ENCODE measurements at regions not wholly inside any gene's neighbourhood (a gene's known extent, or its start where the extent isn't known, plus 50 kb on each side); places are given as distances from the start of the nearest gene placed in this dataset.
"Not testable (repeated sequence)": the region's sequence is repeated elsewhere in the genome, so short reads cannot be mapped to it uniquely, and the experiment has no call there.

GRCh38 chr9:42802716-42803115 lies 619.3 kb downstream of the SPATA31A6 start:
- not testable (repeated sequence) for ATAC-seq (ENCODE audit: insufficient number of reproducible peaks, low FRiP score, low read depth); H3K4me1 ChIP-seq (ENCODE audit: control insufficient read depth in 1 of 2, low read depth in 2 of 2); DNase-seq (ENCODE audit: low spot score); H3K27me3 ChIP-seq (replicated peaks; ENCODE audit: insufficient read depth); H3K27ac ChIP-seq; H3K36me3 ChIP-seq; H3K9me3 ChIP-seq; H3K4me3 ChIP-seq

GRCh38 chr9:42806674-42807073 lies 623.2 kb downstream of the SPATA31A6 start:
- not testable (repeated sequence) for H3K4me3 ChIP-seq; H3K36me3 ChIP-seq; DNase-seq (ENCODE audit: low spot score); H3K27ac ChIP-seq; H3K27me3 ChIP-seq (replicated peaks; ENCODE audit: insufficient read depth); H3K9me3 ChIP-seq; H3K4me1 ChIP-seq (ENCODE audit: control insufficient read depth in 1 of 2, low read depth in 2 of 2); ATAC-seq (ENCODE audit: insufficient number of reproducible peaks, low FRiP score, low read depth)

DNA sequence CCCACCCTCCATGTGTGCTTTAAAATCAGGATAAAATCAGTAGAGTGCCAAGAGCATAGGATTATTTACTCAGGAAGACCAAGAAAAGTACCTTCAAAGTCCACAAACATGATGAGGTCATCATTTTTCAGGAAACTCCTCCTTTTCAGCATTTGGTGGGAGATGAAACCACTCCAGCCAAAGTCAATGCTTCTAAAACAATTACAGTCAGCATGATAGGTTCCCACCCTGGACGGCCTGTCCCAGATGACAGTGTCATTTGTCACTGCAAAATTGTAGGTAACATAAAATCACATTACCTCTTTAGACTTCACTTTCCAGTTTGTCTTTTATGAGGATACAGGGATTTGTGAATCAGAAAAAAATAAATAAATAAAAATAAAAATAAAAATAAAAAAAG lies 638.0 kb downstream of the SPATA31A6 start:
- ATAC-seq (ENCODE audit: insufficient number of reproducible peaks, low FRiP score, low read depth); H3K4me3 ChIP-seq; H3K27ac ChIP-seq; H3K36me3 ChIP-seq; H3K27me3 ChIP-seq (replicated peaks; ENCODE audit: insufficient read depth); H3K9me3 ChIP-seq; DNase-seq (ENCODE audit: low spot score); H3K4me1 ChIP-seq (ENCODE audit: control insufficient read depth in 1 of 2, low read depth in 2 of 2): not testable (repeated sequence)

DNA sequence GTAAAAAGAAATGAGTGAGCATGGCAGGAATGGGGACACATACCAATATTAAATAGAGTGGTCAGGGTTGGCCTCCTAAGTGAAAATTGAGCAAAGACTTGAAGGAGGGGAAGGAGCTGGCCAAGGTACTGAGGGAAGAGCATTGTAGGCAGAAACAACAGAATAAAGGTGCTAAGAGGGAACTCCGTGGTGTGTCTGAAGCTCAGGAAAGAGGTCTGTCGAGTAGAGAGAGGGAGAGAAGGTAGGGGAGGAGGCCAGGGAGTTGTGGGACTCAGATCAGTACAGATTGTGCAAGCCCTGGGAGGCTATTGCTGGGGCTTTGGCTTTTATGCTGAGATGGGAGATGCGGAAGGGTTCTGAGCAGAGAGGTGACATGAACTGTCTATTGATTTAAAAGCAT lies 664.7 kb downstream of the SPATA31A6 start:
- DNase-seq (ENCODE audit: low spot score); H3K36me3 ChIP-seq; H3K27me3 ChIP-seq (replicated peaks; ENCODE audit: insufficient read depth); H3K4me1 ChIP-seq (ENCODE audit: control insufficient read depth in 1 of 2, low read depth in 2 of 2); ATAC-seq (ENCODE audit: insufficient number of reproducible peaks, low FRiP score, low read depth); H3K27ac ChIP-seq; H3K4me3 ChIP-seq; H3K9me3 ChIP-seq: not testable (repeated sequence)

DNA sequence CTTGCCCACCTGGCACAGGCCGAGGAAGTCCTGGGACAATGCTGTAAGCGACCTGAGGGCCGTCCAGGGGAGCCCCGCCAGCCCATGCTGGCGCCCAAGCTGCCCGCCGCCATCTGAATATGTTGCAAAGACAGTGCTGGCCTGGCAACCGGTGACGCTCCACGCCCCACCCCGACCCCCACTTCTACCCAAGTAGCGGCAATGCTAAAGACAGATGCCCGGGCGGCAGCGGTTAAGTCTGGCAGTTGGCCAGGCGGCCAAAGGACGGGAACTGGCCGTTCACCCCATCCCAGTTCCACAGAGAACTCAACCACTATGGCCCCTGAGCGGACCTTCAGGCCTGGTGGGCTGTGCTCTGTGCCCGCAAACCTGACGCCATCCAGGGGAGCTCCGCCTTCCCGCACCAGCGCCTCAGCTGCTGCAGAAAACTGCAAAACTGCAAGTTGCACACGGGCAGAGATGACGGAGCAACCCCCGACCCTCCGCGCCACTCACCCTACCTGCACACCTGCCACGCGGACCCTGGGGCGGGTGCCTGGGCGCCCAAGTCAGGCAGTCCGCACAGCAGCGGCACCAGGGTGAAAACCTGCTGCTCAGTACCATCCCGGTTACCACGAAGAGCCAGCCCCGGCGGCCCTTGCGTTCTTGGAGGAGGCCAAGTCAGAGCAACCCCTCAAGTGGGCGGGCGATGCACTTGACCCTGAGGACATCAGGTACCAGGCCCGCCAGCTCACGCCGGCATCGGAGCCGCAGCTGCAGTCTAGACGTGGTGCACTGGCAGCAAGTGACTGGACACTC lies 667.6 kb downstream of the SPATA31A6 start:
- not testable (repeated sequence) for H3K27ac ChIP-seq; H3K4me1 ChIP-seq (ENCODE audit: control insufficient read depth in 1 of 2, low read depth in 2 of 2); ATAC-seq (ENCODE audit: insufficient number of reproducible peaks, low FRiP score, low read depth); H3K9me3 ChIP-seq; H3K27me3 ChIP-seq (replicated peaks; ENCODE audit: insufficient read depth); H3K4me3 ChIP-seq; H3K36me3 ChIP-seq; DNase-seq (ENCODE audit: low spot score)

- H3K36me3 ChIP-seq; H3K4me3 ChIP-seq; H3K4me1 ChIP-seq (ENCODE audit: control insufficient read depth in 1 of 2, low read depth in 2 of 2); DNase-seq (ENCODE audit: low spot score); H3K27ac ChIP-seq; H3K27me3 ChIP-seq (replicated peaks; ENCODE audit: insufficient read depth); ATAC-seq (ENCODE audit: insufficient number of reproducible peaks, low FRiP score, low read depth); H3K9me3 ChIP-seq: not testable (repeated sequence)
Observed at GRCh38 chr9:42851701-42852100, 668.2 kb downstream of the SPATA31A6 start.

- H3K27ac ChIP-seq; H3K4me3 ChIP-seq; DNase-seq (ENCODE audit: low spot score); ATAC-seq (ENCODE audit: insufficient number of reproducible peaks, low FRiP score, low read depth); H3K36me3 ChIP-seq; H3K27me3 ChIP-seq (replicated peaks; ENCODE audit: insufficient read depth); H3K4me1 ChIP-seq (ENCODE audit: control insufficient read depth in 1 of 2, low read depth in 2 of 2); H3K9me3 ChIP-seq: not testable (repeated sequence)
Observed at GRCh38 chr9:42852133-42852930, 668.9 kb downstream of the SPATA31A6 start.

GRCh38 chr9:42860133-42860532 lies 676.7 kb downstream of the SPATA31A6 start:
- not testable (repeated sequence) for H3K9me3 ChIP-seq; DNase-seq (ENCODE audit: low spot score); H3K27me3 ChIP-seq (replicated peaks; ENCODE audit: insufficient read depth); ATAC-seq (ENCODE audit: insufficient number of reproducible peaks, low FRiP score, low read depth); H3K4me3 ChIP-seq; H3K4me1 ChIP-seq (ENCODE audit: control insufficient read depth in 1 of 2, low read depth in 2 of 2); H3K36me3 ChIP-seq; H3K27ac ChIP-seq

DNA sequence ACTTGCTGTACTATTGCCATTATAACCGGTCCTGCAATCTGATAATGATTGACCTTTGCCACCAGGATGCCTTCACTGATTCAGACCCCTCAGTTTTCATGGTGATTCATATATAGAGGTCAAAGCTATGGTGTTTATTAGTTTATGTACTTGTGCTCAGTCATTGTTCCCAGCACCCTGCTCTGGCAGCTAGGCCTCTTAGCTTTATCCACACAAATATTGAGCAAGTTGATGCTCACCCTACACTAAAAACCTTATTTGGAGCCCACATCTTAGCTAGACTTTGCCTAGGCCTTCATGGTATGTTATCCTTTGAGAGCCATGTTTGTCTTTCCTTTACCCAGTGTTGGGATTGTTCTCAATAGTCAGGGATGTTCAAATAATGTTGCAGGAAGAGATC lies 679.0 kb downstream of the SPATA31A6 start:
- ATAC-seq (ENCODE audit: insufficient number of reproducible peaks, low FRiP score, low read depth); DNase-seq (ENCODE audit: low spot score); H3K4me3 ChIP-seq; H3K9me3 ChIP-seq; H3K27ac ChIP-seq; H3K27me3 ChIP-seq (replicated peaks; ENCODE audit: insufficient read depth); H3K36me3 ChIP-seq; H3K4me1 ChIP-seq (ENCODE audit: control insufficient read depth in 1 of 2, low read depth in 2 of 2): not testable (repeated sequence)

All from thoracic aorta (tissue), 2 donors.